Trophoblast cell (in vitro differentiated cells and primary cell): ENCODE measurements at regions not wholly inside any gene's neighbourhood (a gene's known extent, or its start where the extent isn't known, plus 50 kb on each side); places are given as distances from the start of the nearest gene placed in this dataset.

Experiments used
- DNase-seq, 2 donors: peaks; one replicate each; pipeline ENCODE4 v3.0.0-alpha.2; 2016
- H2AFZ ChIP-seq: 2 replicates; pipeline ENCODE4 v1.6.1; 2013; ENCODE audit warnings: low read length, moderate library complexity, mild to moderate bottlenecking; ENCODE audit not compliant: insufficient read depth, poor library complexity
- H2AK5ac ChIP-seq: 2 replicates; pipeline ENCODE4 v1.6.1; 2013; ENCODE audit warnings: mild to moderate bottlenecking, low read length
- H2BK120ac ChIP-seq: 2 replicates; pipeline ENCODE4 v1.6.1; 2013; ENCODE audit warnings: low read length, mild to moderate bottlenecking, moderate library complexity; ENCODE audit not compliant: insufficient read depth, poor library complexity
- H2BK12ac ChIP-seq: 2 replicates; pipeline ENCODE4 v1.6.1; 2013; ENCODE audit warnings: mild to moderate bottlenecking, low read length, moderate library complexity
- H2BK5ac ChIP-seq: 2 replicates; pipeline ENCODE4 v1.6.1; 2013; ENCODE audit warnings: low read length, low read depth, moderate library complexity, mild to moderate bottlenecking; ENCODE audit not compliant: poor library complexity
- H3K14ac ChIP-seq: 2 replicates; pipeline ENCODE4 v1.6.1; 2013; ENCODE audit warnings: mild to moderate bottlenecking, low read length
- H3K18ac ChIP-seq: 2 replicates; pipeline ENCODE4 v1.6.1; 2013; ENCODE audit warnings: mild to moderate bottlenecking, low read length
- H3K23ac ChIP-seq: 2 replicates; pipeline ENCODE4 v1.6.1; 2013; ENCODE audit warnings: low read length
- H3K27ac ChIP-seq: 2 replicates; pipeline ENCODE4 v1.5.1; 2013; ENCODE audit warnings: low read depth, mild to moderate bottlenecking, inconsistent platforms, low read length, moderate library complexity
- H3K27me3 ChIP-seq: 2 replicates; pipeline ENCODE4 v1.6.1; 2013; ENCODE audit warnings: inconsistent platforms, mild to moderate bottlenecking, low read length, moderate library complexity; ENCODE audit not compliant: insufficient read depth
- H3K36me3 ChIP-seq, 2 experiments: 1 replicate in 1 of 2; 2 replicates in 1 of 2; pipeline ENCODE4 v1.6.1; 2013; ENCODE audit warnings: low read length in 2 of 2, mild to moderate bottlenecking in 2 of 2, moderate library complexity in 1 of 2; ENCODE audit not compliant: insufficient read depth in 2 of 2, control insufficient read depth in 1 of 2
- H3K4ac ChIP-seq: 2 replicates; pipeline ENCODE4 v1.6.1; 2013; ENCODE audit warnings: low read depth, mild to moderate bottlenecking, low read length, moderate library complexity
- H3K4me1 ChIP-seq, 2 experiments: 1 replicate in 1 of 2; 2 replicates in 1 of 2; pipeline ENCODE4 v1.6.1; 2013; ENCODE audit warnings: low read length in 2 of 2, mild to moderate bottlenecking in 2 of 2, moderate library complexity in 1 of 2; ENCODE audit not compliant: insufficient read depth in 2 of 2, control insufficient read depth in 1 of 2
- H3K4me2 ChIP-seq: 2 replicates; pipeline ENCODE4 v1.6.1; 2013; ENCODE audit warnings: inconsistent platforms, mild to moderate bottlenecking, low read length, moderate library complexity
- H3K4me3 ChIP-seq: 2 replicates; pipeline ENCODE4 v1.5.1; 2013; ENCODE audit warnings: mild to moderate bottlenecking, low read depth, low read length, inconsistent platforms
- H3K79me1 ChIP-seq: one replicate; pipeline ENCODE4 v1.6.1; 2013; ENCODE audit warnings: low read length
- H3K79me2 ChIP-seq: 2 replicates; pipeline ENCODE4 v1.6.1; 2013; ENCODE audit warnings: low read length, mild to moderate bottlenecking; ENCODE audit not compliant: control insufficient read depth, insufficient read depth, poor library complexity
- H3K9ac ChIP-seq: 2 replicates; pipeline ENCODE4 v1.6.1; 2013; ENCODE audit warnings: mild to moderate bottlenecking, low read length
- H3K9me3 ChIP-seq: 2 replicates; pipeline ENCODE4 v1.6.1; 2013; ENCODE audit warnings: low read depth, mild to moderate bottlenecking, control low read depth, inconsistent platforms, low read length; ENCODE audit not compliant: insufficient read depth
- H4K12ac ChIP-seq: 2 replicates; pipeline ENCODE4 v1.6.1; 2013; ENCODE audit warnings: low read depth, mild to moderate bottlenecking, low read length, moderate library complexity
- H4K8ac ChIP-seq: 2 replicates; pipeline ENCODE4 v1.6.1; 2013; ENCODE audit warnings: low read depth, mild to moderate bottlenecking, low read length, moderate library complexity
- H4K91ac ChIP-seq: one replicate; pipeline ENCODE4 v1.6.1; 2013; ENCODE audit warnings: low read depth, mild to moderate bottlenecking, low read length, moderate library complexity
- WGBS: extraction: QIAGEN DNeasy Blood & Tissue Kit; methylation state at CpG from one replicate; pipeline ENCODE4 v1.1.7; 2013; ENCODE audit warnings: missing lambda C conversion rate; ENCODE audit not compliant: insufficient read length, insufficient coverage; ENCODE audit errors: extremely low coverage; 5-methylcytosine and 5-hydroxymethylcytosine counted together

DNA sequence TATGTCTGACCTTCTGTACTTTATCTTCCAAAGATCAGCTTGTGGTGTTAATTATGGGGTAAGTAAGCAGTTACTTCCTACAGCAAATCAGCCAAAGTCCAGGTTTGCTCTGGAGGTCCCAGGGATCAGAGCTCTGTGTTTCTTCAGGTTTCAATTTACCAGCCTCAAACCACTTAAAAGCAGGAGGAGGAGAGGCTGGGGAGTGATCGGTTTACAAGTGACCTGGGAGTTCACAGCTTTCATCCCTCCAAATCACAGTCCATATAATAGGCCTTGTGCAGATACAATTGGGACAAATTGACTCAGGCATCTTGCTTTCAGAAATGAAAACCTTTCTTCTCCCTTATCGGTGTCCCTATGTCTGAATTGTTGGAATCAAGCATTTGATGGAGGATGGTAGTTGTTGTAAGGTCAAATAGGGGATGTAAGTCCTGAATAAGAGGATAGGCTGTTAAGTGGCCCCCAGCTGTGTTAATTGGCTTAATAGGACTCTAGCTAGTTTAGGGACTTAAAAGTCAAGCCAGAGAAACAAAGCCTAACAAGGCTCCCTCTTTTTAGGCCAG, 188.0 kb upstream of the NT5C1B start:
- Histone ChIP-seq H3K79me1 (no peaks in the 10 kb centered on the region), H3K4ac (no peak overlapping the region), H3K79me2 (no peaks in the 10 kb centered on the region), H3K4me3 (no peak overlapping the region), H3K14ac (no peak overlapping the region), H2AK5ac (no peak overlapping the region), H2BK120ac (no peak overlapping the region), H3K9me3 (no peaks in the 10 kb centered on the region), H2BK5ac (no peak overlapping the region), H4K8ac (no peak overlapping the region), H3K23ac (no peak overlapping the region), H4K91ac (no peak overlapping the region), H3K36me3 (no peaks in the 10 kb centered on the region), H3K27ac (no peak overlapping the region), H2AFZ (no peak overlapping the region), H3K18ac (no peak overlapping the region), H3K4me1 (no peaks in the 10 kb centered on the region), H4K12ac (no peak overlapping the region), H3K27me3 (no peaks in the 10 kb centered on the region), H3K4me2 (no peak overlapping the region), H3K9ac (no peak overlapping the region), H2BK12ac (no peak overlapping the region)
- WGBS = no CpG with 5 or more reads among the region's 2 CpGs
- no peak for DNase-seq

DNA sequence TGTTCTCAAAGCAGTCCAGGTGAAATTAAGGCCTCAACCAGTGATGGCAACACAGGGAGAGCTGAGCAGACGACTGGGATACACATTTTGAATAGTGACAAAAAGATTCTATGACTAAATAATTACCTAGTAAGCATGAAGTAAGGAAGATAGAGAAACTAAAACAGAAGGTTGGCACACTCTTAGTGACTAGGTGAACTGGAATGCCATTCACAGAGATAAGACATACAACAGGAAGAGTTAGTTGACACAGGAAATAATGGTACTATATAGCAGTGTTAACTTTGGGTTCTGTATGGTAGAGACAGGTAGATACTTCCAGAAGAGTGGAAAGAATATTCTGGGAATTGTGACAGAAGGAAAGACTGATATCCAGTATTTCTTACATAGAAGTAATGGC, 181.8 kb upstream of the NT5C1B start:
- WGBS = no CpG with 5 or more reads among the region's 1 CpG
- Histone ChIP-seq H2BK120ac (no peak overlapping the region), H3K23ac (no peak overlapping the region), H3K4me3 (no peak overlapping the region), H2BK5ac (no peak overlapping the region), H3K9me3 (no peaks in the 10 kb centered on the region), H3K4ac (no peak overlapping the region), H4K12ac (no peak overlapping the region), H3K9ac (no peak overlapping the region), H3K4me2 (no peak overlapping the region), H2AFZ (no peak overlapping the region), H4K8ac (no peak overlapping the region), H4K91ac (no peak overlapping the region), H3K14ac (no peak overlapping the region), H2BK12ac (no peak overlapping the region), H3K18ac (no peak overlapping the region), H3K4me1 (no peaks in the 10 kb centered on the region), H3K27me3 (no peaks in the 10 kb centered on the region), H3K27ac (no peak overlapping the region), H2AK5ac (no peak overlapping the region), H3K79me2 (no peaks in the 10 kb centered on the region), H3K36me3 (no peaks in the 10 kb centered on the region), H3K79me1 (no peaks in the 10 kb centered on the region)
- peak; percentile 17 to 62 for DNase-seq

DNA sequence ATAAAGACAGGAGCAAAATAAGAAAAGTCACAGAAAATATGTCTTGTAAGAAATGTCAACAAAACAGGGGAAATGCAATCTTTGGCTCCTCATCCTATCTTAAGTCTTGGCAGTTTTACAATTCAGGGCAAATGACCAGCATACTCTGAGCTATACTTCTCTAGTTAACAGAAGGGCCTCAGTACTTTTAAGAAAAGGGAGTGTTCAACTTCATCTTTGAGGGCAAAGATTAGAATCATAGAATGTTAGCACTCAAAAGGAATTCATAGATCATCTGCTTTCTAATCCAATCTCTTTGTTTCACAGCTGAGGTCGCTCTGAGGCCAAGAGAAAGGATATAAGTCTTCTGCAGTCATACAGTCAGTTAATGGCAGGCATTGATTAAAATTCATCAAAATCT, 174.0 kb upstream of the NT5C1B start:
- no peaks in the 10 kb centered on the region for H3K79me2 ChIP-seq
- H4K8ac ChIP-seq = no peak overlapping the region
- no peak overlapping the region for H3K4me2 ChIP-seq
- no peak for DNase-seq
- no peak overlapping the region for H3K9ac ChIP-seq
- H3K4ac ChIP-seq = no peak overlapping the region
- no peaks in the 10 kb centered on the region for H3K9me3 ChIP-seq
- H3K27ac ChIP-seq = no peak overlapping the region
- no peak overlapping the region for H3K18ac ChIP-seq
- no peak overlapping the region for H2BK12ac ChIP-seq
- no peak overlapping the region for H2BK120ac ChIP-seq
- no peaks in the 10 kb centered on the region for H3K27me3 ChIP-seq
- no CpG with 5 or more reads among the region's 1 CpG for WGBS
- H4K91ac ChIP-seq = no peak overlapping the region
- H3K23ac ChIP-seq = no peak overlapping the region
- no peak overlapping the region for H2AK5ac ChIP-seq
- H3K36me3 ChIP-seq = no peaks in the 10 kb centered on the region
- H4K12ac ChIP-seq = no peak overlapping the region
- H3K4me1 ChIP-seq = no peaks in the 10 kb centered on the region
- H3K79me1 ChIP-seq = no peaks in the 10 kb centered on the region
- H2BK5ac ChIP-seq = no peak overlapping the region
- no peak overlapping the region for H3K4me3 ChIP-seq
- no peak overlapping the region for H2AFZ ChIP-seq
- no peak overlapping the region for H3K14ac ChIP-seq

DNA sequence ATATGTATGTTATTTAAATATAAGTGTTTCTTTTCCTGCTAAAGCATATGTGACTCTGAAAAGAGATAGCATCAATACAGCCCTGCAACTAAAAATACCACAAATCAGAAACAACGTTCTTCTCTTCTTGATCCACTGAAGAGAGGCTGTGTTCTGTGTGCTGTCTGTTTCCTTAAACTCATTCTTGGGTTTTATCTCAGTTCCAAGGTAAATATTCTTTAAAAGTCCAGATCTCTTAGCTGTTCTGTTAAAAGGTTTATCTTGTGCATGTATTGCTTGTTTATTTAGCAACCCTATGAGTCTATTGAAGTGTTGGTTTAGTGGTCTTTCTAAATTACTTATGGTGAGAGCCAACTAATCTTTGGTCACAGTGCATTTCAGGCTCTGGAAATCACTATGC, 173.3 kb upstream of the NT5C1B start:
- H4K12ac ChIP-seq = no peak overlapping the region
- no peak overlapping the region for H2BK12ac ChIP-seq
- H3K23ac ChIP-seq = no peak overlapping the region
- no peak overlapping the region for H3K4me3 ChIP-seq
- no peak overlapping the region for H2AK5ac ChIP-seq
- no peak overlapping the region for H3K14ac ChIP-seq
- H3K9me3 ChIP-seq = no peaks in the 10 kb centered on the region
- no peak overlapping the region for H3K4ac ChIP-seq
- no peak overlapping the region for H3K4me2 ChIP-seq
- H3K18ac ChIP-seq = no peak overlapping the region
- no CpG with 5 or more reads among the region's 1 CpG for WGBS
- H3K27me3 ChIP-seq = no peaks in the 10 kb centered on the region
- no peak overlapping the region for H3K9ac ChIP-seq
- no peaks in the 10 kb centered on the region for H3K79me1 ChIP-seq
- DNase-seq = no peak
- H4K91ac ChIP-seq = no peak overlapping the region
- H3K79me2 ChIP-seq = no peaks in the 10 kb centered on the region
- no peak overlapping the region for H2BK5ac ChIP-seq
- H3K4me1 ChIP-seq = no peaks in the 10 kb centered on the region
- no peaks in the 10 kb centered on the region for H3K36me3 ChIP-seq
- H2AFZ ChIP-seq = no peak overlapping the region
- no peak overlapping the region for H4K8ac ChIP-seq
- no peak overlapping the region for H3K27ac ChIP-seq
- no peak overlapping the region for H2BK120ac ChIP-seq
